GM21786 (cell line): ENCODE measurements at regions not wholly inside any gene's neighbourhood (a gene's known extent, or its start where the extent isn't known, plus 50 kb on each side); places are given as distances from the start of the nearest gene placed in this dataset.
A peak's percentile ranks its signal among the peaks of the same experiment; 100 is the strongest.

ENCODE experiments used
- ATAC-seq: cut with Tn5 transposase; IDR thresholded peaks from one replicate; pipeline ENCODE4 v1.9.1; 2021; ENCODE audit not compliant: unreplicated experiment

DNA sequence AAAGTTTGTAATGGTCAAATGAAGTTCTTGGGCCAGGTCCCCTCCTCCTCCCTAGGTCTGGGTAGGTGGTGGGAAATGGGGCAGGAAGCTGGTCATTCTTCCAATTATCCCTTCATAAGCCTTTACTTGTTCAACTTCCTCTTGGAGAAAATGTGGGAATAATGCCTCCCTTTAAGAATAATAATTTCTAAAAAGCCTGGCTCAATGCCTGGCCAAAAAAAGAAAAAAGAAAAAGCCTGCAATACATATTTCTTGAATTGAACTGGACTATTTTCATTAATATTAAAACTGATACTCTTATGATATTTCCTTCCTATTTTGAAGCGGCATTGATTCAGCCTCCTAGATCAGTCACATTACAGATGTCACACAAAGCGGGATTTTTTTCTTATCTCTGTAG lies 600.9 kb downstream of the CCDC171 start:
- no peak for ATAC-seq

GRCh38 chr9:16154521-16155078 lies 601.8 kb downstream of the CCDC171 start:
- peak; percentile 55 for ATAC-seq

DNA sequence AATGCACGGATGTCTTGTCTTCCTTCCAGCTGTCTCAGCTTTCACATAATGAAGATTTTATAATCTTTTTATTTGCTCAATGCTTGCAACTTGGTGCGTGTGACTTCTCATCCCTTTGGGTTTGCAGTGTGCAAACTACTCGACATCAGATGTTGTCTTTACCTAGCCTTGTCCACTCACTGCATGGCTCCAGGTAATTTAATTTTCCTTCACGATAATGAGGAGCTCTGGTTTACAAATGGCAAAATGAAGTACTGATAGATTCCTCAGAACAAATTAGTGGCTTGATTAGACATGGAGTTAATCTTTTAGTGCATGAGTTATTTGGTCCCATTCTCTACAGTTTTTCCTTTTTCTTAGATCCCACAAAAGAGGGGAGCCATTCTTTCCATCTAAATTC lies 603.0 kb downstream of the CCDC171 start:
- no peak for ATAC-seq

DNA sequence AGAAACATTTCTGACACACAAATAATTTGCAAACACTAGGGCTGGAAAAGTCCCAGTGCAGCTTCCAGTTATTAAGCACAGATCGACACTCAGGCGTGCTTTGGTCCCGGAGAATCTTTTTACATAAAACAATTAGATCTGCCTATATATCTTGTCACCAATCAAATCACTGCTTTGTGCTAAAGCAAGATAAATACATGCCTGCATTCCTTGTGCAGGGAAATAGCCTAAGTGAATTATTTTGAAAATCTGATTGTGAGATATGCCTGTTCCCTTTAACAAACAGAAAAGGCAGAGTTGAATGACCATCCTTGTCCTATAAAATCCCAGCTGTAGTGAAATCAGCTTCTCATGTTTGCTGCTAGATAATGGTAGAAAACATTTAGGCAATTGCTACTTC lies 604.4 kb downstream of the CCDC171 start:
- ATAC-seq, result no peak

GRCh38 chr9:16157651-16158050 lies 604.8 kb downstream of the CCDC171 start:
- ATAC-seq, result no peak

DNA sequence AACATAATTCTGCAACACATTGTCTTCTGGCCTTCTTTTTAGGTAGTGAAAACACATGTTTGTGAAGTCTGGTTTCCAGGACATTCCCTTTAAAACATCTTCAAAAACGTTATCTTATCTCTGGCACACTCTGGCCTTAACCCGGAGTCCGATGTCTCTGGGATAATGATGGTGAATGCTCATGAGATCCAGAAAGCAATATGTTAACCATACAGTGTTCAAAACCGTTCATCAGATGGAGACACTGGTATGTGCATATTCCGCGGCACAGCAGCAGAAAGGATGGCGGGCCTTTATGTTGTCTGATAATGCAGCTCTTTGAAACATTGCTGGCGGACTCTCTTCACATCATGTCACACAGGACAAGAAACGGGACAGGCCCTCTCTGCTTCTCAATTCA lies 605.2 kb downstream of the CCDC171 start:
- ATAC-seq, result no peak

- no peak for ATAC-seq
These were observed 608.6 kb downstream of the CCDC171 start for GRCh38 chr9:16161483-16161882.

DNA sequence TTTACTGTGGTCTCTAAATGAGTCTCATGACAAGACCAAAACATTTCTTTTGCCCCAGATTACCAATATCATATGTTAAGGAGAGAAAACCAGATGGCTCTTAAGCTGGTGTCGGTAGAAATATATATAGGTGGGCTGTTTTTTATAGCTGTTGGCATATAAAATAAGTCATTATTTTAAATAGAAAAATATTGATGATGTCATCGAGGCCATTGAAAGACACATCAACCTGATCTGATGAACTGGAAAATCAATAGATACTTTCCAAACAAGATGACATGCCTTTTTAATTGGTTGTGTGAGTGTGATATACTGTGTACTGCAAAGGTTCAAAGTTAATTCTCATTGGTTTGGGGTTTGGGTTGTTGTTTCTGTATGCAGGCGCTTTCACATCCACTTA lies 617.3 kb downstream of the CCDC171 start:
- ATAC-seq, result no peak

GRCh38 chr9:16171911-16172310 lies 619.1 kb downstream of the CCDC171 start:
- no peak for ATAC-seq

DNA sequence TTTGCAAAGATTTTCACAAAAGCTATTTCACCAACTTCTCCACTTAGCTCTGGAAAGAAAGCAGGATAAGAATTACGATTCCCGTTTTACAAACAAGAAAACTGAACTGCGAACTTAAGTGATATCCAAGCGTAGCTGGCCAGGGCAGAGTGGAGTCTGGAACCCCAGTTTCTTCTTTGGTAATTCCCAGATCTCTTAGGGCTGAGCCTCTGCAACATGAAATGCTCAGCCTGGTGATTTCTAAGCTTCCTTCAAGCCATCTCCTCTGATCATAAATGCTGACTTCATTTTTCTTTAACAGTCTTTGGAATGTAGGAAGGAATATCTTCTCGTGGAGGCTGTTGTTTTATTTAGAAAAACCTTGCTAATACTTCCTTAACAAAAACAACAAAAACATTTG lies 620.0 kb downstream of the CCDC171 start:
- ATAC-seq, result no peak

GRCh38 chr9:16174915-16175314 lies 622.1 kb downstream of the CCDC171 start:
- ATAC-seq, result no peak

GRCh38 chr9:16175461-16175860 lies 622.6 kb downstream of the CCDC171 start:
- ATAC-seq, result no peak

GRCh38 chr9:16178294-16178693 lies 625.5 kb downstream of the CCDC171 start:
- ATAC-seq, result no peak

- no peak for ATAC-seq
These were observed 626.7 kb downstream of the CCDC171 start for GRCh38 chr9:16179566-16179965.

DNA sequence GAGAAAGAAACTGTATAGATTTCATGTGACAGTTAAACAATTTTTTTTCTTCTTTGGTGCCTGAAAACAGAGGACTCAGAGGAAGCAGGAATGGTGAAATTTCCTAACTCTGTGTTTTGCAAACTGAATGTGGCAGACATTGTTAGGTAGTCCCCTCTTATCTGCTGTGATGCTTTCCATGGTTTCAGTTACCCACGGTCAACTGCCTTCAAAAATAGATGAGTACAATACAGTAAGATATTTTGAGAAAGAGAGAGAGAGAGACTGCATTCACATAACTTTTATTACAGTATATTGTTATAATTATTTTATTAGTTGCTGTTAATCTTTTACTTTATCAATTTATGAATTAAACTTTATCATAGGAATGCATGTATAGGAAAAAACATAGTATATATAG lies 627.2 kb downstream of the CCDC171 start:
- ATAC-seq, result no peak

GRCh38 chr9:16180546-16180945 lies 627.7 kb downstream of the CCDC171 start:
- ATAC-seq, result no peak

- ATAC-seq, result no peak
These were observed 628.7 kb downstream of the CCDC171 start for GRCh38 chr9:16181539-16181938.

DNA sequence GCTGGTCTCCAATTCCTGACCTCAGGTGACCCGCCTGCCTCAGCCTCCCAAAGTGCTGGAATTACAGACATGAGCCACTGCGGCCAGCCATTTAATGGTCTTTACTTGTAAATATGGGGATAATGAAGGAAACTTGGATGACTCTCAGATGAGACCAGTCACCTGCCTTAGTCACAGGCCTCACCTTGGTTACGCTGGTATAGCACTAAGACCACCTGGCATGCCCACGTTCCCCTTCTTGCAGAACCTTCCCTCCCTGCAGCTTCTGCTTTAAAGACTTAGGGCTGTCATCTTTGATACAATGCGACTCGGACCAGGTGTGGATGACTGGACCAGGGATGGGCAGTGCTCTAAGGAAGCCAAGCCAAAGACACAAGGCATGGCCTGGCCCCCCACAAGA lies 629.9 kb downstream of the CCDC171 start:
- ATAC-seq, result no peak

DNA sequence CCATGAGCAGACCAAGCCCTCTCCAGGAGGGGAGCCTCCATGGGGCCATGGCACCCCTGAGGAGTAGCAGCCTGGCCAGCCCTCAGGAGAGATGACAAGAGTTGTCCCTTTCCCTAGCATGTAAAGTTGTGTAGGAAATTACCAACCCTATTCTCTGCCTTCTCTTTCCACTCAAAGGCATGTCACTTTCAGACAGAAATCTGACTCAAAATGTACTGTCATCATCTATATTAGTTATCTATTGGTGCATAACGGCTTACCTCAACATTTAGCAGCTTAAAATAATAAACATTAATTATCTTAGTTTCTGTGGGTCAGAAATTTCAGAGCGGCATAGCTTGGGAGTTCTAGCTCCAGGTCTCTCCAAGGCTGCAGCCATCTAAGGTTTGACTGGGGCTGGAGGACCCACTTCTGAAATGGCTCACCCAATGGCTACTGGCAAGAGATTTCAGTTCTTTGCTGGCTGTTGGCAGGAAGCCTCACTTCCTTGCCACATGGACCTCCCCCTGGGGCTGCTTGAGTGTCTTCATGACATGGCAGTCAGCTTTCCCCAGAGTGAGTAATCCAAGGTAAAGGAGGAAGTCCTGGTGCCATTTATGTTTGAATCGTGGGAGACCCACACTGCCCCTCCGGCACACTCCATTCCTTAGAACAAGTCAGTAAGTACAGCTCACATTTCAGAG lies 632.3 kb downstream of the CCDC171 start:
- ATAC-seq, result no peak

GRCh38 chr9:16191191-16191590 lies 638.3 kb downstream of the CCDC171 start:
- ATAC-seq, result no peak

GRCh38 chr9:16191691-16192402 lies 639.0 kb downstream of the CCDC171 start:
- peak; percentile 84 for ATAC-seq

- ATAC-seq, result no peak
These were observed 639.7 kb downstream of the CCDC171 start for GRCh38 chr9:16192403-16193017.
